HUDEP-2 (cell line): ENCODE measurements at regions not wholly inside any gene's neighbourhood (a gene's known extent, or its start where the extent isn't known, plus 50 kb on each side); places are given as distances from the start of the nearest gene placed in this dataset.
"Not testable (repeated sequence)": the region's sequence is repeated elsewhere in the genome, so short reads cannot be mapped to it uniquely, and the experiment has no call there.

Source experiments
- DNase-seq, 76 experiments: peaks; one replicate each; lab custom pipeline; 2025; ENCODE audit not compliant: unreplicated experiment in 76 of 76; lab: John Stamatoyannopoulos, UW

DNA sequence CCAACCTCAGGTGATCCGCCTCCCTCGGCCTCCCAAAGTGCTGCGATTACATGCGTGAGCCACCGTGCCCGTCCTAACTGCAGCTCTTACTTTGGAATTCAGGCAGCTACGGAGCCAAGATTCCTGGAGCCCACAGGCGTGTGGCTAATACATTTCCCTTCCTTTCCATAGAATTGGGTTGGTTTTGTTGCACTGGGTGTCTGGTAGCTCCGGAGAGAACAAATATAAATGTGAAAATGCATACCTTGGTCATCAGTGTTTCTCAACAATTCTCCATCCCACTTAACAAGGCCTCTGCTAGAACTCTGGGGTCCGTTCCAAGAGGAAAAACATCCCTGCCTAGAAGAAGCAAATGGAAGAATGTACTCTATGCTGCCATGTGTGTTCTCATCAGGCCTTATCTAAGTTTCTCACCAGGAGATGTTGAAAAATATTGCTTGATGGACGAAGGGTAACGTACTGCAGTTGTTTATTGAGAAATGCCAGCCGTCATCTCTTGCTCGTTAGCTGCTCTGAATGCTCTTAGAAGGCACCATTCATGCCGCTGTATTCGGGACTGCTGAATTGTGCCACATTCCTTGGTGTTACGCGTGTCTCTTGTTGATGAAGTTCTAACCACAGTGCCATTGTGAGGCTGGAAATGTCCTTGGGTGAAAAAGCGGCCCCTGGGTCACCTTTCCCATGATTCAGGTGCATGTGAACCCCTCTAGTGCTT, 50.5 kb upstream of the CD99 start:
- no peak for DNase-seq

DNA sequence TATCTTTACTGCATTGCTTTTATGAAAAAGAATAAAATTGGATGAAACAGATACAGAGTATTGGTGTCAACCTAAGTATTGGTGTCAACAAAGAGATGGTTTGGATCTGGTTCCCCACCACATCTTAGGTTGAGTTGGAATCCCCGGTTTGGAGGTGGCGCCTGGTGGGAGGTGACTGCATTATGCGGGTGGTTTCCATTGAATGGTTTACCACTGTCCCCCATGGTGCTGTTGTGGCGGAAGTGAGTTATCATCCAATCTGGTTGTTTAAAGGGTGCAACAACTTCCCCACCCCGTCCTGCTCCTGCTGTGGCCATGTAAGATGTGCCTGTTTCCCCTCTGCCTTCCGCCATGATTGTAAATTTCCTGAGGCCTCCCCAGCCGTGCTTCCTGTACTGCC, 52.8 kb upstream of the CD99 start:
- DNase-seq: no peak

DNA sequence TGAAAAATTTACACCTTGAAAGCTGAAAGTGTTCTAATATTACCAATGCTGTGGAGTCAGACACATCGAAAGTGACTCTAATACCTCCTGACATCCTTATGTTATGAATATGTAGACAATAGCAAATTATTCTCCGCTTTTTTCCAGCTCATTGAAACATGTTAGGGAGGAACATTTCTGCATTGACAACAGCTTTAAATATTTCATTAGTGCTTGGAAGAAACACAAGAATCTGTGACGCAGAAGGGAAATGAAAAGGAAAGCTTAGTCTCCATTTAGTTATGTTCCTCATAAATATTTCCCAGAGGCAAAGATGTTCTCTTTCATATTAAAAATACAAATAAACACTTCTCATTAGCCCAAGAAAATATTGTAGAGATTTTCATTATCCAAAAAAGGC, 55.8 kb upstream of the CD99 start:
- no peak for DNase-seq

DNA sequence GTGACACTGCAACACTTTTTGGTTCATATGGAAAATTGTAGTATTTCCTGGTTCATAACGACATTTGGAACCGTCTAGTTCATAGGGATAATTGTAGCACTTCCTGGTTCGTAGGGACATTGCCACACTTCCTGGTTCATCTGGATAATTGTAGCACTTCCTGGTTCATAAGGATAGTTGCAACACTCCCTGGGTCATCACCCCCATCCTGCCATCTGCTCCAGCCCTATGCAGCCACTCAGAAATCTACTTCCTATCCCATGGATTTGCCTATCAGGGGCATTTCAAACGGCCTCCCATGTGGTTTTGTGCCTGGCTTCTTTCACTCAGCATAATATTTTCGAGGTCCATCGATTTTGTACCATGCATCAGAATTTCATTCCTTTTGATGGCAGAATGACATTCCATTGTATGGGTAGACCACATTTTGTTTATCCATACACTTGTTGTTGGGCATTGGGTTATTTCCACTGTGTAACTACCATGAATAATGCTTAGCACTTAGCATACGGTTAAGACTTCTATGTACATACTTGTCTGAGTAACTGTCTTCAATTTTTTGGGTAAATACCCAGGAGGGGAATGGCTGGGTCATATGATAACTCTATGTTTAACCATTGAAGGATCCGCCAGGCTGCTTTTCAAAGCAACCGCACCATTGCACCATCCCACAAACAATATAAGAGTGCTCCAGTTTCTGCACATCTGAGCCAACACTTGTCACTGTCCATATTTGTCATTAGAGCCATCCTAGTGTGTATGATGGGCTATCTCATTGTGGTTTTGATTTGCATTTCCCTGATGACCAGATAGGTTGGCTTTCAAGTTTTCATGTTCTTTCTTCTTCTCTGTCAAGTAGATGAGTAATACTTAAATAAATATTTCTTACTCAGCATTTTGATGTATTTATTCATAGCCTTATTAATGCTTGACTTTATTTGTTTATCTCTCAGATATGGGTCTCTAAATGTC, 58.3 kb upstream of the CD99 start:
- DNase-seq: no peak

DNA sequence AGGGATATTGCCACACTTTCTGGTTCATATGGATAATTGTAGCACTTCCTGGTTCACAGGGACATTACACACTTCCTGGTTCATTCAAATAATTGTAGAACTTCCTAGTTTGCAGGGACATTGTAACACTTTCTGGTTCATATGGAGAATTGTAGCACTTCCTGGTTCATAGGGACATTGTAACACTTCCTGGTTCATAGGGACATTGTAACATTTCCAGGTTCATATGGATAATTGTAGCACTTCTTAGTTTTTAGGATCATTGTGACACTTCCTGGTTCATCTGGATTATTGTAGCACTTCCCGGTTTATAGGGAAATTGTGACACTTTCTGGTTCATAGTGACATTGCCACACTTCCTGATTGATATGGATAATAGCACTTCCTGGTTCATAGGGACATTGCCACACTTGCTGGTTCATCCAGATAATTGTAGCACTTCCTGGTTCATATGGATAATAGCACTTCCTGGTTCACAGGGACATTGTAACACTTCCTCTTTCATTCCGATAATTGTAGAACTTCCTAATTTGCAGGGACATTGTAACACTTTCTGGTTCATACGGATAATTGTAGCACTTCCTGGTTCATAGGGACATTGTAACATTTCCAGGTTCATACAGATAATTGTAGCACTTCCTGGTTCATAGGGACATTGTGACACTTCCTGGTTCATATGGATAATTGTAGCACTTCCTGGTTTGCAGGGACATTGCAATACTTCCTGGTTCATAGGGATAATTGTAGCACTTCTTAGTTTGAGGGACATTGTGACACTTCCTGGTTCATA, 59.2 kb upstream of the CD99 start:
- DNase-seq: no peak

DNA sequence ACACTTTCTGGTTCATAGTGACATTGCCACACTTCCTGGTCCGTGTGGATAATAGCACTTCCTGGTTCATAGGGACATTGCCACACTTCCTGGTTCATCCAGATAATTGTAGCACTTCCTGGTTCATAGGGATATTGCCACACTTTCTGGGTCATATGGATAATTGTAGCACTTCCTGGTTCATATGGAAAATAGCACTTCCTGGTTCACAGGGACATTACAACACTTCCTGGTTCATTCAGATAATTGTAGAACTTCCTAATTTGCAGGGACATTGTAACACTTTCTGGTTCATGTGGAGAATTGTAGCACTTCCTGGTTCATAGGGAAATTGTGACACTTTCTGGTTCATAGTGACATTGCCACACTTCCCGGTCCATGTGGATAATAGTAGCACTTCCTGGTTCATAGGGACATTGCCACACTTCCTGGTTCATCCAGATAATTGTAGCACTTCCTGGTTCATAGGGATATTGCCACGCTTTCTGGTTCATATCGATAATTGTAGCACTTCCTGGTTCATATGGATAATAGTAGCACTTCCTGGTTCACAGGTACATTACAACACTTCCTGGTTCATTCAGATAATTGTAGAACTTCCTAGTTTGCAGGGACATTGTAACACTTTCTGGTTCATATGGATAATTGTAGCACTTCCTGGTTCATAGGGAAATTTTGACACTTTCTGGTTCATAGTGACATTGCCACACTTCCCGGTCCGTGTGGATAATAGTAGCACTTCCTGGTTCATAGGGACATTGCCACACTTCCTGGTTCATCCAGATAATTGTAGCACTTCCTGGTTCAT, 60.0 kb upstream of the CD99 start:
- not testable (repeated sequence) for DNase-seq

DNA sequence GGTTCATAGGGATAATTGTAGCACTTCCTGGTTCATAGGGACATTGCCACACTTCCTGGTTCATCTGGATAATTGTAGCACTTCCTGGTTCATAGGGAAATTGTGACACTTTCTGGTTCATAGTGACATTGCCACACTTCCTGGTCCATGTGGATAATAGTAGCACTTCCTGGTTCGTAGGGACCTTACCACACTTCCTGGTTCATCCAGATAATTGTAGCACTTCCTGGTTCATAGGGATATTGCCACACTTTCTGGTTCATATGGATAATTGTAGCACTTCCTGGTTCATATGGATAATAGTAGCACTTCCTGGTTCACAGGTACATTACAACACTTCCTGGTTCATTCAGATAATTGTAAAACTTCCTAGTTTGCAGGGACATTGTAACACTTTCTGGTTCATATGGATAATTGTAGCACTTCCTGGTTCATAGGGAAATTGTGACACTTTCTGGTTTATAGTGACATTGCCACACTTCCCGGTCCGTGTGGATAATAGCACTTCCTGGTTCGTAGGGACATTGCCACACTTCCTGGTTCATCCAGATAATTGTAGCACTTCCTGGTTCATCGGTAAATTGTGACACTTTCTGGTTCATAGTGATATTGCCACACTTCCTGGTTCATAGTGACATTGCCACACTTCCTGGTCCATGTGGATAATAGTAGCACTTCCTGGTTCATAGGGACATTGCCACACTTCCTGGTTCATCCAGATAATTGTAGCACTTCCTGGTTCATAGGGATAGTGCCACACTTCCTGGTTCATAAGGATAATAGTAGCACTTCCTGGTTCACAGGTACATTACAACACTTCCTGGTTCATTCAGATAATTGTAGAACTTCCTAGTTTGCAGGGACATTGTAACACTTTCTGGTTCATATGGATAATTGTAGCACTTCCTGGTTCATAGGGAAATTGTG, 60.8 kb upstream of the CD99 start:
- DNase-seq: not testable (repeated sequence)

DNA sequence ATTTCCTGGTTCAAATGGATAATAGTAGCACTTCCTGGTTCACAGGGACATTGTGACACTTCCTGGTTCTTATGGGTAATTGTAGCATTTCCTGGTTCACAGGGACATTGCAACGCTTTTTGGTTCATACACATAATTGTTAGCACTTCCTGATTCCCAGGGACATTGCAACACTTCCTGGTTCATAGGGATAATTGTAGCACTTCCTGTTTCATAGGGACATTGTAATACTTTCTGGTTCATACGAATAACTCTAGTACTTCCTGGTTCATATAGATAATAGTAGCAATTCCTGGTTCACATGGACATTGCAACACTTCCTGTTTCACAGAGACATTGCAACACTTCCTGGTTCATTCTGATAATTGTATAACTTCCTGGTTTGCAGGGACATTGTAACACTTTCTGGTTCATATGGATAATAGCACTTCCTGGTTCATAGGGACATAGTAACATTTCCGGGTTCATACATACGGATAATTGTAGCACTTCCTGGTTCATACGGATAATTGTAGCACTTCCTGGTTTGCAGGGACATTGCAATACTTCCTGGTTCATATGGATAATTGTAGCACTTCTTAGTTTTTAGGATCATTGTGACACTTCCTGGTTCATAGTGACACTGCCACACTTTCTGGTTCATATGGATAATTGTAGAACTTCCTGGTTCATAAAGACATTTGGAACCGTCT, 61.6 kb upstream of the CD99 start:
- DNase-seq: no peak

DNA sequence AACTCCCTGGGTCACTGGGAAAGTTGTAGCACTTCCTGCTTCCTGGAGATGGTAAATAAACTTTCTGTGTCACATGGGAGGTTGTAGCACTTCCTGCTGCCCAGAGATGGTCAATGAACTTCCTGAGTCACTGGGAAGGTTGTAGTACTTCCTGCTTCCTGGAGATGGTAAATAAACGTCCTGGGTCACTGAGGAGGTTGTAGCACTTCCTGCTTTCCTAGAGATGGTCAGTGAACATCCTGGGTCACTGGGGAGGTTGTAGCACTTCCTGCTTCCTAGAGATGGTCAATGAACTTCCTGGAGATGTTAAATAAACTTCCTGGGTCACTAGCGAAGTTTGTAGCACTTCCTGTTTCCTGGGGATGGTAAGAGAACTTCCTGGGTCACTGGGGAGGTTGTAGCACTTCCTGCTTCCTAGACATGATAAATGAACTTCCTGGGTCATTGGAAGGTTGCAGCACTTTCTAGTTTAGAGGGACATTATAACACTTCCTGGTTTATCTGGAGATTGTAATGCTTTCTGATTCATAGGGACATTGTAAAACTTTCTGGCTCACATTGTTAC, 62.3 kb upstream of the CD99 start:
- DNase-seq: no peak

DNA sequence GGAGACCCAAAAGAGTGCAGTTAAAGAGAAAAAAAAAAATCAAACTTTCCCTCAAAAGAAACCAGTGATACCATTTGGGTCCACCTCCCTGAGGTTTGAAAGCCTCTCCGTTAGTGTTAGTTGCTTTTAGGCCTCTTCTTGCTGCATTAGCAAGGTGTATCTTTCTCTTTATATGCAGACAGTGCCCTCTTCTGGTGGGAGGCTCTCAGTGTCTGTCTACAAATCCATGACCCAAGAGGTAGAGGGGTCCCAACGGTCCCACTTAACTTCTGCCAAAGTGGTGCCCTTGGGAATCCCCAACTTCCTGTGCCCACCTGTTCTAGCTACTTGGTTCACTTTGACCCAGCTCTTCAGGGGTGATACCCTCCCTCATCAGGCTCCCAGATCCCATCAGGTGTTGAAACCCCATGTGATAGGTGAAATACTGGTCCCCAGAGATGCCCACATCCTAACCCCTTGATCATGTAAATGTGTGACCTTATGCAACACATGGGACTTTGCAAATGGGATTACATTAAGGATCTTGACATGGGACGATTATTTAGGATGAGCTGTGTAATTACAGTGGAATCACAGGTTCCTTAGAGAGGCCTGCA, 63.7 kb upstream of the CD99 start:
- no peak for DNase-seq

DNA sequence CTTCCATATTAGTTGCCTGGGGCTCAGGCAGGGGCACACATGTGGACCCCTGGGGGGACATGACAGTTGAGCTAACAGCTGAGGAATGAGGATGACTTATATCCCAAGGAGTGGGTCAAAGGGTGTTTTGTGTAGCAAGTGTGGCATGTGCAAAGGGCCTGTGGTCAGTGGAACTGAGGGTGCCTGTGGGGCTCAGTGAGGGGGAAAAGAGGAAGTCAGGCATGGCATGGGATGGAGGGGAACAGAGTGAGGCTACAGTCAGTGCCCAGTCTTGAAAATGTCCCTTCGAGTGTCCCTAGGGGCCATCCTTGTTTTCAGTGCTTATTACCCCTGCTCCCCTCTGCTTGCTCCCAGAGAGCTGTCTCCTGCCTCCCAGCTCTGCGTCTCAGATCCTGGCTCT, 64.3 kb upstream of the CD99 start:
- DNase-seq: no peak

DNA sequence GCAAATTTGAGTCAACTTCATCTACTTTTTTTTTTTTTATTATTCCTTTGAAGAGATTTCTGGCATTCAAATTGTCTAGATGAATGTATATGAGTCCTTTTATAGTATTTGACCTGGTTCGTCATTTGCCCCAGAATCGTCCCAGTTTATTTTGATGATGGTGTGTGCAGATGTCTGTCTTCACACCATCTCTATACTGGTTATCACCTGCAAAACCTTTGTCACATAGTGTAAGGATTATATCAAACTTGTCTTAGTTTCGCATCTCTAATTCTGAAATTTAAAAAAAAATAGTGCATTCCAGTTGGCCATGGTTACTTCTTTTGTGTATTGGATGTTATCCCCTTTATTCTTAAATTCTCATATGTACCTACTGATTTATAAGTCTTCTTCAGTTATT, 70.5 kb upstream of the CD99 start:
- no peak for DNase-seq

DNA sequence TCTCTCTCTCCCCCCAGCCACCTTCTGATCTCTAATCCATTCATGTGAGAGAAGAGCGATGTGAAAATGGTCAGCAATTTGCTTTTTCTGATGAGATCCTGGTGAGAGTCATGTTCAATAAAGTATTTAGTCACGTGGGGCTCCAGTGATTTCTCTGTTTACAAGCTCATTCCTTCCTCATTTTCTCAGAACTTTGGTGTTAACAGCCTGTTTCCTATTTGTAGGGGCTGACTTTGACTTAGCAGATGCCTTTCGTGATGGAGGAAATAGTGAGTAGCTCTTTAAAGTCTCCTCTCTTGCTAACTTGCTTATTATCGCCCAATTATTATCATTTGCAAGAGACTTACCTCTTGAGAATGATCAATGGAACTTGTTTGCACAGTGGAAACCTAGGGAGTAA, 72.6 kb upstream of the CD99 start:
- DNase-seq: no peak

DNA sequence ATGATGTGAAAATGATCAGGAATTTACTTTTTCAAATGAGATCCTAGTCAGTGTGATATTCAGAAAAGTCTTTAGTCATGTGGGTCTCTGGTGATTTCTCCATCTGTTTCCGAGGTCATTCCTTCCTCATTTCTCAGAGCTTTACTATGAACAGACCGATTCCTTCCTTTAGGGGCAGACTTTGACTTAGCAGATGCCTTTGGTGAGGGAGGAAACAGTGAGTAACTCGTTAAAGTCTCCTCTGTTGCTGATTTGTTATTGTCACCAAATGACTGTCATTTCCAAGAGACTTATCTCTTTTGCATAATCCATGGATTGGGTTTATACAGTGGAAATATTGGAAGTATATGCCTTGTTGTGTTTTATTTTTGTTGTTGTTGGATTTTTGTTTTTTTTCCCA, 76.2 kb upstream of the CD99 start:
- no peak for DNase-seq

DNA sequence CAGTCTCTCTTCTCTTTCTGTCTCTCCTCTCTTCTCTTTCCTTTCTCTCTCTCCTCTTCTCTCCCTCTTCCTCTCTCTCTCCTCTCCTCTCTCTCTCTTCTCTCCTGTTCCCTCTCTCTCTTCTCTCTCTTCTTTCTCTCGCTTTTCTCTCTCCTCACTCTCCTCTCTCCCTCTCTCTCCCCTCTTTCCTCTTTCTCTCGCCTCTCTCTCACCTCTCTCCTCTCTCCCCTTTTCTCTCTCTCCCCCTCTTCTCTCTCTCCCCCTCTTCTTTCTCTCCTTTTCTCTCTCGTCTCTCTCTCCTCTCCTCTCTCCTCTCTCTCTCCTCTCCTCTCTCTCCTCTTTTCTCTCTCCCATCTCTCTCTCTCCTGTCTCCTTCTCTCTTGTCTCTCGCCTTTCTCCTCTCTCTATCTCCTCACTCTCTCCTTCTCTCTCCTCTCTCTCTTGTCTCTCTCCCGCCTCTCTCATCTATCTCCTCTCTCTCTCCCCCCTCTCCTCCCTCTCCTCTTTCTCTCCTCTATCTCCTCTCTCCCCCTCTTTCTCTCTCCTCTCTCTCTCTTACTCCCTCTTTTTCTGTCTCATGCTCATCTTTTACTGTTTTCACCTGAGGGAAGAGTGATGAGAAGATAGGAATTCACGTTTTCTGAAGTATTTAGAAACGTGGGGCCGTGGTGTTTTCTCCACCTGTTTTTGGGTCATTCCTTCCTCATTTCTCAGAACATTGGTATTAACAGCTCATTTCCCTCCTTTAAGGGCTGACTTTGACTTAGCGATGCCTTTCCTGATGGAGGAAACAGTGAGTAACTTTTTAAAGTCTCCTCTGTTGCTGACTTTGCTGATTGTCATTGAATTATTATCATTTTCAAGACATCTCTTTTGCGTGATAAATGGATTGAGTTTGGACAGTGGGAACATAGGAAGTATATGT, 80.6 kb upstream of the CD99 start:
- no peak for DNase-seq

DNA sequence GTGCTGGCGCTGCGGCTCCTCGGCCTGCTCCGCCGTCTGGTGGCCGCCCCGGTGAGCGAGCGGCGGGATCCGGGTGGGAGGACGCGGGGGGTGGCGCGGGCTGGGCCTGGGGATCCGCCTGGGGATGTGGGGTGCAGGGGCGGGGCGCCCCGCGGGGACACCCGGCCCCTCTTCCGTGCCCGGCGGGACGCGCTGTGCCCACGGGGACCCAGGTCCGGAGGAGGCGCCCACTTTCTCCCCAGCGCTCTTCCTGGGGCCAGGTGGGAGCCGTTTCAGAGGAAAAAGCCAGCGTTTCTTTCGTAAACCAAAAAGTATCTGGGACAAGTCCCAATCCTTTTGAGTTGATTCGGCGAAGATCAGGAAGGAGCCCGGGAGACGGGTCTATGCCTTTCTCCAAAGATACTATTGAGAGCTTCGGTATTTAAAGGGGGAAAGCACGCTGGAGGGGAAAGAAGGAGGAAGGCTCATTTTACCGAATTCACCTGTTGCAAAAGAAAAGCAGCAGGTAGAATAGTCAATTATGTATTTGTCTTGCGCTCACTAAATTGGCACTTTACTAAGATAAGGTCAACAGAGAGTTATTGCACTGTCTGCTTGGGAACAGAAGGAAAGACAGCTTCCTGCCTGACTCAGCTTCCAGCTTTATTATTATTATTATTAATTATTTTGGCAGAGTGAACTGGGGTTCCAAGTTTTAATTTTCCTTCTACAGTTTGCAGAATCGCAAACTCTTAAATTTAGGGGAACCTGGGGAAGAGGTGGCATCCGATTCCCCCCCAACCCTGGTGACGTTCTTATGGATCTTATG, 81.5 kb upstream of the CD99 start:
- no peak for DNase-seq
